Psoas muscle (tissue), 7 donors: ENCODE measurements at regions not wholly inside any gene's neighbourhood (a gene's known extent, or its start where the extent isn't known, plus 50 kb on each side); places are given as distances from the start of the nearest gene placed in this dataset.

ENCODE experiments used
- ATAC-seq, 4 donors: fragments of 200-7000 bp; cut with Tn5 transposase; one replicate each; pipeline ENCODE4 v1.9.1; 2020; ENCODE audit warnings: moderate library complexity in 3 of 4, mild to moderate bottlenecking in 2 of 4
- DNase-seq, 2 donors: peaks; one replicate each; pipeline ENCODE4 v3.0.0-alpha.2; 2020
- H3K27ac ChIP-seq: fragments of 200-600 bp; one replicate; pipeline ENCODE4 v1.8.0; 2022
- H3K27me3 ChIP-seq, 3 donors: fragments of 200-600 bp in 1 of 3; one replicate each; pipeline versions ENCODE4 v1.6.1 to v1.8.0; 2013 to 2022; ENCODE audit warnings: low read length in 2 of 3, mild to moderate bottlenecking in 2 of 3, moderate library complexity in 1 of 3; ENCODE audit not compliant: insufficient read depth in 3 of 3
- H3K36me3 ChIP-seq, 2 donors: fragments of 200-600 bp in 1 of 2; one replicate each; pipeline versions ENCODE4 v1.6.1 to v1.8.0; 2013 to 2022; ENCODE audit warnings: low read depth in 1 of 2, mild to moderate bottlenecking in 1 of 2, moderate library complexity in 1 of 2; ENCODE audit not compliant: insufficient read depth in 1 of 2
- H3K4me1 ChIP-seq: fragments of 200-600 bp; one replicate; pipeline ENCODE4 v1.8.0; 2022
- H3K4me3 ChIP-seq: fragments of 200-600 bp; one replicate; pipeline ENCODE4 v1.8.0; 2022; ENCODE audit warnings: mild to moderate bottlenecking
- H3K9me3 ChIP-seq: fragments of 200-600 bp; one replicate; pipeline ENCODE4 v1.8.0; 2022
- WGBS, 3 donors: extraction: QIAGEN DNeasy Blood & Tissue Kit; methylation state at CpG; one replicate each; pipeline versions ENCODE4 v1.1.6 to v1.1.7; 2013; 5-methylcytosine and 5-hydroxymethylcytosine counted together
- intact Hi-C, 2 donors: fragments of 100-400 bp; cut with DNase I; formaldehyde crosslinking; loops; one replicate each; pipeline versions ENCODE4 v1.11.0 to v1.14.2; 2022
- TF ChIP-seq, protein P1 (sequence below): fragments of 200-600 bp; IDR thresholded peaks from one replicate; pipeline ENCODE4 v1.8.0; 2022; ENCODE audit warnings: antibody characterized with exemption
- donor health status: healthy with polysubstance abuse.
- donor health status: DM: no; HTN: no; CAD: no; lungs with moderate emphysema.
- donor health status: Bipolar disorder and iron deficiency.
- donor health status: healthy.
- donor health status: DM: yes; HTN: yes; CAD: no.
- donor health status: DM: no; HTN: no; CAD: no.
- donor health status: DM: yes; HTN: yes; CAD: no.

DNA sequence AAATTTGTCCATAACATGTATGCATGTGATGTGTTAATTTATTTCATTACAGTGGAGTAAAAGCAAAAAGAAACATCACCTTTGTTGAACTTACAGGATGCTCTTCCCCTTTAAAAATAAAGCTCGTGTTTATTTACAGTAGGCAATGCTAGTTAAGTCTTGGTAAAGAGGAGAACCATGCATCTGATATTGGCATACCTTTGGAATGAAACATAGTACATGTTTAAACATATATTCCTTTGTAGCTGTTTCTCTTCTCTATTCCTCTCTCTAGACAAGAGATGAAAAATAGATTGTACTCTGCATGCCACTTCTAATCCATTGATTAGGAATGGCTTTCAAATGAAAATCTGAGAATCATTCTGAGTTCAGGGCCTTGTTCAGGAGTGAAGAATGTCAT lies 374.9 kb upstream of the CNTN4 start:
- Histone ChIP-seq H3K9me3 (no peaks in the 10 kb centered on the region), H3K27ac (no peak overlapping the region), H3K4me3 (no peak overlapping the region), H3K36me3 (no peaks in the 10 kb centered on the region), H3K27me3 (no peaks in the 10 kb centered on the region), H3K4me1 (no peaks in the 10 kb centered on the region)
- WGBS, 3 donors, result 62 to 67% (median 64%) methylated on average over 1 of the region's 1 CpG
- DNase-seq, result no peak
- no peak for ATAC-seq
- intact Hi-C loops, result no loop called here
- TF ChIP-seq, protein P1, sequence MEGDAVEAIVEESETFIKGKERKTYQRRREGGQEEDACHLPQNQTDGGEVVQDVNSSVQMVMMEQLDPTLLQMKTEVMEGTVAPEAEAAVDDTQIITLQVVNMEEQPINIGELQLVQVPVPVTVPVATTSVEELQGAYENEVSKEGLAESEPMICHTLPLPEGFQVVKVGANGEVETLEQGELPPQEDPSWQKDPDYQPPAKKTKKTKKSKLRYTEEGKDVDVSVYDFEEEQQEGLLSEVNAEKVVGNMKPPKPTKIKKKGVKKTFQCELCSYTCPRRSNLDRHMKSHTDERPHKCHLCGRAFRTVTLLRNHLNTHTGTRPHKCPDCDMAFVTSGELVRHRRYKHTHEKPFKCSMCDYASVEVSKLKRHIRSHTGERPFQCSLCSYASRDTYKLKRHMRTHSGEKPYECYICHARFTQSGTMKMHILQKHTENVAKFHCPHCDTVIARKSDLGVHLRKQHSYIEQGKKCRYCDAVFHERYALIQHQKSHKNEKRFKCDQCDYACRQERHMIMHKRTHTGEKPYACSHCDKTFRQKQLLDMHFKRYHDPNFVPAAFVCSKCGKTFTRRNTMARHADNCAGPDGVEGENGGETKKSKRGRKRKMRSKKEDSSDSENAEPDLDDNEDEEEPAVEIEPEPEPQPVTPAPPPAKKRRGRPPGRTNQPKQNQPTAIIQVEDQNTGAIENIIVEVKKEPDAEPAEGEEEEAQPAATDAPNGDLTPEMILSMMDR, result no peak

DNA sequence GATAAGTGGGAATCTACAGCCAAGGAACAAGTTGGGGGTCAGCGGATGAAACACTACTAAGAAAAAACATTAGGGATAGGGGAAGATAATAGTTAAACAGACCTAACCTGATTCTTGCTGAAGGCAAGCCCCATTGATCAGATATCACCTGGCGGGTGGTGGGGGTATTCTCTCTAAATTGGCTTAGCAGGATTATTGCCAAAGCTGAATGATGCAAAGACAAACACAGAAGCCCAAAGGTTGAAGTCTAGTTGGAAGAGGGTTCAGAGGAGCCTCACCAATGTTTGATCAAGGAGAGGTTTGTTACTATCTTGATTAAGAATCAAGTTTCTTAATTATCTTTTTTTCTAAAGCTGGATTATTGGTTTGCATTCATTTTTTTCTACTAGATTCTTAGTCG lies 371.9 kb upstream of the CNTN4 start:
- DNase-seq (no peak), ATAC-seq (no peak)
- intact Hi-C loops, result no loop called here
- no peaks in the 10 kb centered on the region for H3K4me1 ChIP-seq
- no peak overlapping the region for H3K4me3 ChIP-seq
- no peak overlapping the region for H3K27ac ChIP-seq
- H3K36me3 ChIP-seq, result no peaks in the 10 kb centered on the region
- WGBS, 3 donors, result 84 to 92% (median 85%) methylated on average over 3 of the region's 3 CpGs
- H3K9me3 ChIP-seq, result no peaks in the 10 kb centered on the region
- no peaks in the 10 kb centered on the region for H3K27me3 ChIP-seq
- TF ChIP-seq, protein P1, result no peak

DNA sequence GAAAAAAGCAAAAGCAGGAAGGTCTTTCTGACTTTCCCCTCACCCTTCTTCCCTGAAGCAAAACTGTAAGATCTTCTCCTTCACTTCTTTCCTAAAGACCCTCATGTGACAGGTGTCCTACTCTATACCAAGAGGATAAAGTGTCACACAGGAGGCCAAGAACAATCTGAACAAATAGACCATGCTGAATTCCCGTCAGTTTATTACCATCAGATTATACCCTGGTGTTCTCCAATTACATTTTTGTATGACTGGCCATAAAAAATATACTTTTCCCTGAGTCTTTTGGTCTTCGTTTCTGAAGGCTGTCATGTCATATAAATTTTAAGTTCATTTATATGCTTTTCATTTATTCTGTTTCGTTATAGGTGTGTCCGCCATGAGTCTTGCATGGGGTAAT lies 371.4 kb upstream of the CNTN4 start:
- Histone ChIP-seq H3K27me3 (no peaks in the 10 kb centered on the region), H3K9me3 (no peaks in the 10 kb centered on the region), H3K27ac (no peak overlapping the region), H3K4me1 (no peaks in the 10 kb centered on the region), H3K4me3 (no peak overlapping the region), H3K36me3 (no peaks in the 10 kb centered on the region)
- intact Hi-C loops, result no loop called here
- ATAC-seq (no peak), DNase-seq (no peak)
- TF ChIP-seq, protein P1, result no peak
- 35 to 48% (median 44%) methylated on average over 4 of the region's 4 CpGs for WGBS, 3 donors

DNA sequence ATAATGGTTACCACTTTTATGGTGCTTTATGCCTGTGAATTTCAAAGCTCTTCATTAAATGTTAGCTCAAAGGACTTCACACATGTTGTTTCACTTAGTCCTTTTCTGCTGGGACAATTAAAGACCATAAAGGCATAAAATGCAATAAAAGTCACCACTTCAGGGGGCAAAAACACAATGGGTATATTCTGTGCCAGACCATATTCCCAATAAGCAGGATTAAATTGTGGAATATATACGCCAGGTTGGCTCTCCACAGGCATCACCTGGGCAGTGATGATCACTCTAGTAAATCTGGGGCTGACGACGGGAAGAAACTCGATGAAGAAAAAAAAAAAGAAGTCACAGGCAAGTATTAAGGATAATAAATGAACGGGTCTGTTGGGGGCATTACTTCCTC lies 370.2 kb upstream of the CNTN4 start:
- Histone ChIP-seq H3K4me3 (no peak overlapping the region), H3K9me3 (no peaks in the 10 kb centered on the region), H3K27ac (no peak overlapping the region), H3K4me1 (no peaks in the 10 kb centered on the region), H3K27me3 (no peaks in the 10 kb centered on the region), H3K36me3 (no peaks in the 10 kb centered on the region)
- intact Hi-C loops, result no loop called here
- 50 to 55% (median 54%) methylated on average over 5 of the region's 5 CpGs for WGBS, 3 donors
- ATAC-seq (no peak), DNase-seq (no peak)
- TF ChIP-seq, protein P1, result no peak

DNA sequence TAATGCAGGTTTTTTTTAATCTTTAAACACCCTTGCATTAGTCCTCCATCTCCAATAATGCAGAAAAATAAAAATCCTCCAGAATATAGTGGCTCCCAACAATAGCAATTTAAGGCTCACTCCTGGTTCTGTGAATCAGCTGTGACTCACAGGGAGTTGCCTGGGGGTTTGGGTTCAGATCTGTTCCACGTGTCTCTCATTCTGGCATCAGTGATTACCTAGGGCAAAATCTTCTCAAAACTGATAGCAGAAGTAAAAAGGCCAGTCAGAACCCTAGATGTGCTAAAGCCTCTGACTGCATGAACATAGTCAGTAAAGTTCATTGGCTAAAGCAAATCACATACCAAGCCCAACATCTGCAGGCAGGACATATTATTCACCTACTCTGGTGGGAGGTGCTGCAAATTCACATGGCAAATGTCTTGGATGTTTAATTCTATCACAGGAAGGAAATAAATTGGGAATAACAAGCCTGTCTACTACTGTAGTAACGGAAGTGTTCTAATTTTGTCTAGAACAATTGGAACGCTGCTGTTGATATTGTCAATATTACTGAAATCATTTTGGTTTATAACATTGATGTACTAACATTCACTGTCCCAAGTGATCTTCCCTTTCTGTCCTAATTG lies 364.1 kb upstream of the CNTN4 start:
- Histone ChIP-seq H3K4me1 (no peaks in the 10 kb centered on the region), H3K9me3 (peaks cover 3% of the 10 kb centered on the region), H3K27me3 (no peaks in the 10 kb centered on the region), H3K27ac (no peak overlapping the region), H3K4me3 (no peak overlapping the region), H3K36me3 (no peaks in the 10 kb centered on the region)
- intact Hi-C loops, result no loop called here
- TF ChIP-seq, protein P1, result no peak
- ATAC-seq (no peak), DNase-seq (no peak)
- WGBS, 3 donors, result 60 to 71% (median 64%) methylated on average over 3 of the region's 3 CpGs
